NCI-H1436 treated with DMSO at 0.1 percent for 48 hours (cell line): ENCODE measurements at regions not wholly inside any gene's neighbourhood (a gene's known extent, or its start where the extent isn't known, plus 50 kb on each side); places are given as distances from the start of the nearest gene placed in this dataset.

Source experiments
- DNase-seq: peaks from one replicate; lab custom pipeline; 2025; lab: John Stamatoyannopoulos, UW

GRCh38 chr10:31709476-31709875, 219.2 kb downstream of the ARHGAP12 start:
- no peak for DNase-seq

GRCh38 chr10:31709028-31709427, 219.6 kb downstream of the ARHGAP12 start:
- no peak for DNase-seq

- DNase-seq = no peak
Measured at GRCh38 chr10:31708474-31708873, 220.2 kb downstream of the ARHGAP12 start.

- DNase-seq = no peak
Measured at GRCh38 chr10:31708046-31708445, 220.6 kb downstream of the ARHGAP12 start.

GRCh38 chr10:31707093-31708039, 221.3 kb downstream of the ARHGAP12 start:
- no peak for DNase-seq

GRCh38 chr10:31706464-31707092, 222.1 kb downstream of the ARHGAP12 start:
- DNase-seq = no peak

GRCh38 chr10:31705136-31705535, 223.5 kb downstream of the ARHGAP12 start:
- DNase-seq = no peak

- no peak for DNase-seq
Measured at GRCh38 chr10:31704195-31704594, 224.4 kb downstream of the ARHGAP12 start.

GRCh38 chr10:31702954-31703353, 225.7 kb downstream of the ARHGAP12 start:
- no peak for DNase-seq

- DNase-seq = no peak
Measured at GRCh38 chr10:31702005-31702404, 226.6 kb downstream of the ARHGAP12 start.

- DNase-seq = no peak
Measured at GRCh38 chr10:31701546-31701945, 227.1 kb downstream of the ARHGAP12 start.

- no peak for DNase-seq
Measured at GRCh38 chr10:31700181-31700611, 228.4 kb downstream of the ARHGAP12 start.

- DNase-seq = no peak
Measured at GRCh38 chr10:31698181-31698830, 230.3 kb downstream of the ARHGAP12 start.

GRCh38 chr10:31697271-31698180, 231.1 kb downstream of the ARHGAP12 start:
- no peak for DNase-seq

GRCh38 chr10:31694929-31695837, 233.4 kb downstream of the ARHGAP12 start:
- no peak for DNase-seq

- DNase-seq = no peak
Measured at GRCh38 chr10:31694126-31694685, 234.4 kb downstream of the ARHGAP12 start.

GRCh38 chr10:31693491-31693890, 235.1 kb downstream of the ARHGAP12 start:
- no peak for DNase-seq

- DNase-seq = no peak
Measured at GRCh38 chr10:31689233-31689632, 239.4 kb downstream of the ARHGAP12 start.

GRCh38 chr10:31687663-31688482, 240.8 kb downstream of the ARHGAP12 start:
- DNase-seq = no peak
